Fibroblast of skin of left quadriceps (primary cell): ENCODE measurements at regions not wholly inside any gene's neighbourhood (a gene's known extent, or its start where the extent isn't known, plus 50 kb on each side); places are given as distances from the start of the nearest gene placed in this dataset.

Experiments
- DNase-seq, 2 experiments: peaks; one replicate each; pipeline ENCODE4 v3.0.0-alpha.2; 2013; ENCODE audit warnings: low read depth in 2 of 2

GRCh38 chr6:108734271-108734922 is 113.8 kb upstream of the ARMC2 start:
- no peak for DNase-seq

GRCh38 chr6:108735310-108736001 is 112.8 kb upstream of the ARMC2 start:
- no peak for DNase-seq

GRCh38 chr6:108736002-108736361 is 112.2 kb upstream of the ARMC2 start:
- no peak for DNase-seq

GRCh38 chr6:108736832-108737231 is 111.4 kb upstream of the ARMC2 start:
- DNase-seq, result peak; percentile 70 to 74

GRCh38 chr6:108737594-108738546 is 110.4 kb upstream of the ARMC2 start:
- DNase-seq, result peak; percentile 91 to 93

- no peak for DNase-seq
Measured at GRCh38 chr6:108738684-108739416, 109.4 kb upstream of the ARMC2 start.

- DNase-seq, result no peak
Measured at GRCh38 chr6:108739496-108740330, 108.5 kb upstream of the ARMC2 start.

- no peak for DNase-seq
Measured at GRCh38 chr6:108741331-108741989, 106.8 kb upstream of the ARMC2 start.

- DNase-seq, result no peak
Measured at GRCh38 chr6:108742041-108742440, 106.2 kb upstream of the ARMC2 start.

GRCh38 chr6:108744244-108744972 is 103.8 kb upstream of the ARMC2 start:
- DNase-seq, result no peak

GRCh38 chr6:108744996-108745395 is 103.2 kb upstream of the ARMC2 start:
- no peak for DNase-seq

- DNase-seq, result no peak
Measured at GRCh38 chr6:108745664-108746336, 102.4 kb upstream of the ARMC2 start.

GRCh38 chr6:108746366-108746765 is 101.9 kb upstream of the ARMC2 start:
- DNase-seq, result no peak

GRCh38 chr6:108746836-108747575 is 101.2 kb upstream of the ARMC2 start:
- DNase-seq, result no peak

- DNase-seq, result no peak
Measured at GRCh38 chr6:108748055-108748454, 100.2 kb upstream of the ARMC2 start.

GRCh38 chr6:108748959-108749358 is 99.3 kb upstream of the ARMC2 start:
- DNase-seq, result no peak

GRCh38 chr6:108750801-108751200 is 97.4 kb upstream of the ARMC2 start:
- no peak for DNase-seq

- DNase-seq, result no peak
Measured at GRCh38 chr6:108751282-108751681, 96.9 kb upstream of the ARMC2 start.
